ENCODE measurements at regions not wholly inside any gene's neighbourhood (a gene's known extent, or its start where the extent isn't known, plus 50 kb on each side); places are given as distances from the start of the nearest gene placed in this dataset.

GRCh38 chr11:112321501-112322172 lies 61.0 kb upstream of the PLET1 start:
- DNase-seq (ENCODE audit: low spot score) = peak; percentile 23
- no peak; the same call in 2 of the 3 replicates for ATAC-seq
- H3K27ac ChIP-seq (ENCODE audit: extremely low read length, insufficient read depth, low read length) = no peak overlapping the region
- no peak for FAIRE-seq
- no peak overlapping the region for H3K9ac ChIP-seq (ENCODE audit: insufficient read depth, low read depth, low read length)
- intact Hi-C loops (cut with micrococcal nuclease; ENCODE audit: unreplicated experiment) = no loop called here
- WGBS (ENCODE audit: low lambda C conversion rate) = 5% methylated on average over 6 of the region's 8 CpGs
- no peaks in the 10 kb centered on the region for H3K36me3 ChIP-seq (replicated peaks in 1 of 2; ENCODE audit: control insufficient read depth in 1 of 2, insufficient read depth in 2 of 2, low read length in 2 of 2)
- TF ChIP-seq CEBPG (CRISPR knock-in tag; IDR thresholded peaks at IDR 0.05) = peak; percentile 28; the same call in 1 of the 2 replicates
- no peak for TF ChIP-seq ZNF484 (CRISPR knock-in tag; IDR thresholded peaks at IDR 0.05; ENCODE audit: borderline replicate concordance, low read depth)
- no peak for TF ChIP-seq ZMYM3 (CRISPR knock-in tag; IDR thresholded peaks at IDR 0.05)
- peak; percentile 82; the same call in 1 of the 2 replicates for TF ChIP-seq CEBPB (IDR thresholded peaks at IDR 0.05; ENCODE audit: borderline replicate concordance, low read depth, low read length)
- no peak for TF ChIP-seq ZBTB49 (CRISPR knock-in tag; IDR thresholded peaks at IDR 0.05; ENCODE audit: borderline replicate concordance)
- no peak for TF ChIP-seq EP300 (IDR thresholded peaks at IDR 0.05; ENCODE audit: low read depth in 2 of 2, low read length in 2 of 2)
- TF ChIP-seq EP300 (CRISPR knock-in tag; IDR thresholded peaks at IDR 0.05; ENCODE audit: borderline replicate concordance) = no peak
- TF ChIP-seq DBP (CRISPR knock-in tag; IDR thresholded peaks at IDR 0.05; ENCODE audit: not compliant biosample characterization) = no peak
- TF ChIP-seq HHEX (CRISPR knock-in tag; IDR thresholded peaks at IDR 0.05) = no peak
- no peak for TF ChIP-seq ZNF547 (CRISPR knock-in tag; IDR thresholded peaks at IDR 0.05)
- TF ChIP-seq MAFK (conservative IDR thresholded peaks at IDR 0.05 in 1 of 2, IDR thresholded peaks at IDR 0.05 in 1 of 2; ENCODE audit: low read length in 2 of 2) = peak in 1 of 2 experiments; percentile 15; a peak in 1 of 4 replicates
- TF ChIP-seq ZNF3 (CRISPR knock-in tag; IDR thresholded peaks at IDR 0.05) = no peak
- no peak for TF ChIP-seq ZNF501 (CRISPR knock-in tag; IDR thresholded peaks at IDR 0.05)
- no peak for TF ChIP-seq SRSF4 (IDR thresholded peaks at IDR 0.05; ENCODE audit: low read depth, low read length, poor library complexity, severe bottlenecking)
- TF ChIP-seq ZNF605 (CRISPR knock-in tag; IDR thresholded peaks at IDR 0.05) = no peak
- TF ChIP-seq TRIM22 (IDR thresholded peaks at IDR 0.05) = no peak
- no peak for TF ChIP-seq ZNF615 (CRISPR knock-in tag; IDR thresholded peaks at IDR 0.05; ENCODE audit: borderline replicate concordance)
- no peak for TF ChIP-seq MED8 (CRISPR knock-in tag; IDR thresholded peaks at IDR 0.05; ENCODE audit: insufficient replicate concordance)
- TF ChIP-seq KDM6A (CRISPR knock-in tag; IDR thresholded peaks at IDR 0.05; ENCODE audit: low read depth) = no peak
- no TSS peak for BruUV-seq (replicated peaks)
- H3K4me1 ChIP-seq (ENCODE audit: insufficient read depth, low read length) = peaks cover 10% of the 10 kb centered on the region; the same call in 1 of the 2 replicates
- ChIA-PET CTCF (ENCODE audit: low intra/inter-chr PET ratio, low total read pairs) (no interaction called here), POLR2A (no interaction called here)
- H3K27me3 ChIP-seq (ENCODE audit: control insufficient read depth in 1 of 2, insufficient read depth in 2 of 2, low read length in 2 of 2) = 0 out of 5 replicates have a peak, but pooled peaks cover 0 to 1% of the 10 kb centered on the region in 2 experiments
- H2AFZ ChIP-seq (ENCODE audit: low read length) = no peak overlapping the region
- H4K20me1 ChIP-seq (ENCODE audit: insufficient read depth, low read length) = no peaks in the 10 kb centered on the region
- in situ Hi-C loops (cut with HindIII; ENCODE audit: extremely low pct_ligation_motif_present, low pct_unique_long_range_greater_than_20kb) = no loop called here
- no peaks in the 10 kb centered on the region for H3K9me3 ChIP-seq (ENCODE audit: low read length)
- no peaks in the 10 kb centered on the region for H3K79me2 ChIP-seq (ENCODE audit: insufficient read depth, low read length)
- no peak overlapping the region for H3K4me3 ChIP-seq (replicated peaks in 1 of 3; ENCODE audit: insufficient read depth in 1 of 3, low read depth in 2 of 3, low read length in 3 of 3)
- no peak overlapping the region for H3K4me2 ChIP-seq (ENCODE audit: low read depth, low read length)

Measured in HepG2 (cell line).